Keratinocyte (primary cell): ENCODE measurements at regions not wholly inside any gene's neighbourhood (a gene's known extent, or its start where the extent isn't known, plus 50 kb on each side); places are given as distances from the start of the nearest gene placed in this dataset.

Experiments used
- DNase-seq: peaks from one replicate; pipeline ENCODE4 v3.0.0-alpha.2; 2011; ENCODE audit warnings: low read depth, missing footprints, low spot score
- FAIRE-seq: peaks from 2 replicates; lab custom pipeline; 2011; peaks lifted over from hg19 to GRCh38; lab: Jason Lieb, UNC
- H2AFZ ChIP-seq: 2 replicates; pipeline ENCODE4 v1.6.0; 2012; ENCODE audit warnings: low read length, control low read depth, inconsistent platforms; ENCODE audit not compliant: control insufficient read depth
- H3K27ac ChIP-seq: 2 replicates; pipeline ENCODE4 v1.5.1; 2011; ENCODE audit warnings: low read length; ENCODE audit not compliant: control insufficient read depth, insufficient read depth
- H3K27me3 ChIP-seq: 3 replicates; pipeline ENCODE4 v1.6.0; 2011; ENCODE audit warnings: low read length; ENCODE audit not compliant: control insufficient read depth, insufficient read depth; ENCODE audit errors: extremely low read depth
- H3K36me3 ChIP-seq, 2 experiments: 2 replicates in 1 of 2; 3 replicates in 1 of 2; pipeline ENCODE4 v1.5.1; 2011; ENCODE audit warnings: low read length in 2 of 2, mild to moderate bottlenecking in 1 of 2; ENCODE audit not compliant: control insufficient read depth in 2 of 2, insufficient read depth in 2 of 2; ENCODE audit errors: extremely low read depth in 1 of 2
- H3K4me1 ChIP-seq: 3 replicates; pipeline ENCODE4 v1.5.1; 2011; ENCODE audit warnings: low read length; ENCODE audit not compliant: control insufficient read depth, insufficient read depth; ENCODE audit errors: extremely low read depth
- H3K4me2 ChIP-seq: 3 replicates; pipeline ENCODE4 v1.6.0; 2011; ENCODE audit warnings: low read depth, low read length; ENCODE audit not compliant: control insufficient read depth, insufficient read depth; ENCODE audit errors: extremely low read depth
- H3K4me3 ChIP-seq, 3 experiments: fragments of 200-600 bp in 1 of 3; sonication (generic) in 1 of 3; 2 replicates in 2 of 3; 3 replicates in 1 of 3; pipeline ENCODE4 v1.5.1; 2011 to 2016; ENCODE audit warnings: low read length in 3 of 3, mild to moderate bottlenecking in 3 of 3, control low read depth in 2 of 3, inconsistent platforms in 1 of 3, low read depth in 1 of 3, mixed read lengths in 1 of 3, mixed run types in 1 of 3, moderate library complexity in 1 of 3; ENCODE audit not compliant: control insufficient read depth in 2 of 3, insufficient read depth in 2 of 3; ENCODE audit errors: extremely low read depth in 1 of 3
- H3K79me2 ChIP-seq: 2 replicates; pipeline ENCODE4 v1.6.0; 2012; ENCODE audit warnings: low read length; ENCODE audit not compliant: control insufficient read depth, insufficient read depth
- H3K9ac ChIP-seq: 3 replicates; pipeline ENCODE4 v1.6.0; 2011; ENCODE audit warnings: low read length; ENCODE audit not compliant: control insufficient read depth, insufficient read depth; ENCODE audit errors: extremely low read depth
- H3K9me1 ChIP-seq: 3 replicates; pipeline ENCODE4 v1.6.0; 2011; ENCODE audit warnings: low read length; ENCODE audit not compliant: control insufficient read depth, insufficient read depth; ENCODE audit errors: extremely low read depth
- H3K9me3 ChIP-seq: 2 replicates; pipeline ENCODE4 v1.5.1; 2012; ENCODE audit warnings: low read depth, low read length; ENCODE audit not compliant: control insufficient read depth
- H4K20me1 ChIP-seq: 3 replicates; pipeline ENCODE4 v1.6.0; 2011; ENCODE audit warnings: low read length; ENCODE audit not compliant: control insufficient read depth, insufficient read depth; ENCODE audit errors: extremely low read depth
- EZH2 ChIP-seq: IDR thresholded peaks from one replicate; pipeline ENCODE4 v1.6.1; 2012; ENCODE audit warnings: inconsistent platforms, mild to moderate bottlenecking, low read length, moderate library complexity
- dilution Hi-C: fragments of 300-500 bp; cut with MboI; formaldehyde crosslinking; loops from one replicate; pipeline ENCODE4 v1.7.0; 2020; ENCODE audit warnings: low sequenced_read_pairs; ENCODE audit not compliant: extremely low pct_ligation_motif_present
- TF ChIP-seq, protein P1 (sequence below), 3 experiments: IDR thresholded peaks in 1 of 3; conservative IDR thresholded peaks in 1 of 3; optimal IDR thresholded peaks in 1 of 3; 2 replicates in 2 of 3; 3 replicates in 1 of 3; pipeline versions ENCODE3 to v1.5.1; 2011; ENCODE audit warnings: low read length in 3 of 3, mild to moderate bottlenecking in 3 of 3, moderate library complexity in 2 of 3, control low read depth in 1 of 3, inconsistent platforms in 1 of 3; ENCODE audit not compliant: insufficient read depth in 2 of 3; ENCODE audit errors: extremely low read depth in 1 of 3

DNA sequence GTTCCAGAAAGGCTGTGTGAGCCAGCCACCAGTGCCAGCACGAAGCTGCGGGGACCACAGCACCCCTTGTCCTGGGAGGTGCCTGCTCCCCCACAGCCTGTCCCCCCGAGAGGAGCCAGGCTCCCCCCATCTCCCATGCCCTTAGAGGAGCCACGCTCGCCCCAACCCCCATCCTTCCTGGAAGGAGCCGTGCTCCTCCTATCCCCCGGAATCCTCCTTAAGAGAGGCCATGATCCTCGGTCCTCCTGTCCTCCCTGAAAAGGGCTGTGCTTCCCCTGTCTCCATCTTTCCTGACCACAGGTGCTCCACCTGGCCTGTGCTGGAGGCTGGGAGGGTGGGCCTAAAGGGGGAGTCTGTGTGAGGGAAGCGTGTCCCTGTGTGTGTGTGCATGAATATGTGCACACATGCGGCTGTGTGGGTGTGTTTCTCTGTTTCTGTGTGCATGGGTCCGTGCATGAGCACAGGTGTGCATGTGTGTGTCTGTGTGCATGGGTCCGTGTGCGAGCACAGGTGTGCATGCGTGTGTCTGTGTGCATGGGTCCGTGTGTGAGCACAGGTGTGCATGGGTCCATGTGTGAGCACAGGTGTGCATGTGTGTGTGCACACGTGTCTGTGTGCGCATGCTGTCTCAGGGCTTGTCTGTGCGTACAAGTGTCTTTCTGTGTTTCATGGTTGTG, 80.3 kb downstream of the RTP5 start:
- DNase-seq (no peak), FAIRE-seq (no peak)
- dilution Hi-C loops: no loop called here

DNA sequence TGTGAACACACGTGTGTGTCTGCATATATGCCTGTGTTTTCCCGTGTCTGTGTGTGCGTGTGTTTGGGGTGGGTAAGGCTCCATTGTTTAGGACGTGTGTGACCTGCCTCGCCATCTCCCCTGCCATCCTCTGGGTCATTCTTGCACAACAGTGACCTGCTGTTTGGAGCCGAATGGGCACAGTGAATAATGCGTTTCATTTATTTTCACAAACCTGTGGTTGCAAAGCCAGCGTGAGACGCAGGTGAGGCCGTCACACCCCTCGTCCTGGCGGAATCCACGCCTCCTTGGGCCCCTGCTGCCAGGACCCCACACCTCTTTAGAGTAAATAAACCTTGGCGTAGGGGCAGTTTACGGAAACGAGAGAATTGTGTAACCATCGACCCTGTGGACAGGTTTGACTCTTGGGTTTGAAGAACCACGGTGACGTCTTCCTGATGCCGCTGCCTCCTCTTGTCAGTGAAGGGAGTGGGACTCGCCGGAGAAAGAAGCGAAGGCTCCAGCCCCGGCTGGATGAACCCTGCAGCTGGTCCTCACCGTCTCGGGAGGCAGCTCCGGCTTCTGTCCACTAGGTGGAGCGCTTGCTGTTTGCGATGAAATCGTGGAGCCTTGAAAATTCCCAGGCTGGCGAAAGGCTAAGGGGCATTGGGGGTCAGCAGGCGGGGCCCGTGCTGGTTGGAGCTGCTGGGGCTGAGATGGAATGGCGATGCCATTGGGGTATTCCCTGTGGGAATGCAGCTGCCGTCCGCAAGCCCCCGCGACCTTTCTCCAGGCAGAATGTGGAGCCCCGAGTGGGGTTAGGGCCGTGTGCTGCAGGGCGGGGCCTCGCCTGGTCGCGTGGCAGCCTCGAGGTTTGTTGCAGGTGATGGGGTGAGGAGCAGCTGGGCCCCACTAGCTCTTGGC, 81.1 kb downstream of the RTP5 start:
- Histone ChIP-seq H3K4me2 (no peak overlapping the region), H3K79me2 (no peaks in the 10 kb centered on the region), H3K4me3 (no peak overlapping the region), H3K9ac (no peak overlapping the region), H3K9me1 (no peaks in the 10 kb centered on the region), H3K27me3 (no peaks in the 10 kb centered on the region), H3K9me3 (no peaks in the 10 kb centered on the region), H3K36me3 (no peaks in the 10 kb centered on the region), H4K20me1 (no peaks in the 10 kb centered on the region), H3K27ac (no peak overlapping the region), H2AFZ (no peak overlapping the region), H3K4me1 (no peaks in the 10 kb centered on the region)
- TF ChIP-seq EZH2: no peak
- TF ChIP-seq, protein P1, sequence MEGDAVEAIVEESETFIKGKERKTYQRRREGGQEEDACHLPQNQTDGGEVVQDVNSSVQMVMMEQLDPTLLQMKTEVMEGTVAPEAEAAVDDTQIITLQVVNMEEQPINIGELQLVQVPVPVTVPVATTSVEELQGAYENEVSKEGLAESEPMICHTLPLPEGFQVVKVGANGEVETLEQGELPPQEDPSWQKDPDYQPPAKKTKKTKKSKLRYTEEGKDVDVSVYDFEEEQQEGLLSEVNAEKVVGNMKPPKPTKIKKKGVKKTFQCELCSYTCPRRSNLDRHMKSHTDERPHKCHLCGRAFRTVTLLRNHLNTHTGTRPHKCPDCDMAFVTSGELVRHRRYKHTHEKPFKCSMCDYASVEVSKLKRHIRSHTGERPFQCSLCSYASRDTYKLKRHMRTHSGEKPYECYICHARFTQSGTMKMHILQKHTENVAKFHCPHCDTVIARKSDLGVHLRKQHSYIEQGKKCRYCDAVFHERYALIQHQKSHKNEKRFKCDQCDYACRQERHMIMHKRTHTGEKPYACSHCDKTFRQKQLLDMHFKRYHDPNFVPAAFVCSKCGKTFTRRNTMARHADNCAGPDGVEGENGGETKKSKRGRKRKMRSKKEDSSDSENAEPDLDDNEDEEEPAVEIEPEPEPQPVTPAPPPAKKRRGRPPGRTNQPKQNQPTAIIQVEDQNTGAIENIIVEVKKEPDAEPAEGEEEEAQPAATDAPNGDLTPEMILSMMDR (optimal IDR thresholded peaks at IDR 0.05 in 1 of 3, IDR thresholded peaks at IDR 0.05 in 1 of 3, conservative IDR thresholded peaks at IDR 0.05 in 1 of 3; ENCODE audit: extremely low read depth in 1 of 3, insufficient read depth in 2 of 3, low read length in 3 of 3): peak; percentile 81 to 92 (median 84)
- no peak for FAIRE-seq
- dilution Hi-C loops: no loop called here
- no peak for DNase-seq

More for the DNA sequence above, 80.3 kb downstream of the RTP5 start:
- H3K36me3 ChIP-seq: no peaks in the 10 kb centered on the region
- no peaks in the 10 kb centered on the region for H3K79me2 ChIP-seq
- no peak overlapping the region for H3K27ac ChIP-seq
- H3K27me3 ChIP-seq: no peaks in the 10 kb centered on the region
- H3K9ac ChIP-seq: no peak overlapping the region
- no peaks in the 10 kb centered on the region for H3K4me1 ChIP-seq
- H4K20me1 ChIP-seq: no peaks in the 10 kb centered on the region
- TF ChIP-seq, protein P1 (optimal IDR thresholded peaks at IDR 0.05 in 1 of 3, IDR thresholded peaks at IDR 0.05 in 1 of 3, conservative IDR thresholded peaks at IDR 0.05 in 1 of 3; ENCODE audit: extremely low read depth in 1 of 3, insufficient read depth in 2 of 3, low read length in 3 of 3): no peak
- TF ChIP-seq EZH2: no peak
- no peak overlapping the region for H2AFZ ChIP-seq
- H3K4me2 ChIP-seq: no peak overlapping the region
- H3K4me3 ChIP-seq: no peak overlapping the region
- no peaks in the 10 kb centered on the region for H3K9me1 ChIP-seq
- H3K9me3 ChIP-seq: no peaks in the 10 kb centered on the region
